HG03432 (cell line): ENCODE measurements at regions not wholly inside any gene's neighbourhood (a gene's known extent, or its start where the extent isn't known, plus 50 kb on each side); places are given as distances from the start of the nearest gene placed in this dataset.
"Not testable (repeated sequence)": the region's sequence is repeated elsewhere in the genome, so short reads cannot be mapped to it uniquely, and the experiment has no call there.

Experiments
- ATAC-seq: cut with Tn5 transposase; IDR thresholded peaks from one replicate; pipeline ENCODE4 v1.9.1; 2021; ENCODE audit warnings: mild to moderate bottlenecking, moderate library complexity; ENCODE audit not compliant: unreplicated experiment

DNA sequence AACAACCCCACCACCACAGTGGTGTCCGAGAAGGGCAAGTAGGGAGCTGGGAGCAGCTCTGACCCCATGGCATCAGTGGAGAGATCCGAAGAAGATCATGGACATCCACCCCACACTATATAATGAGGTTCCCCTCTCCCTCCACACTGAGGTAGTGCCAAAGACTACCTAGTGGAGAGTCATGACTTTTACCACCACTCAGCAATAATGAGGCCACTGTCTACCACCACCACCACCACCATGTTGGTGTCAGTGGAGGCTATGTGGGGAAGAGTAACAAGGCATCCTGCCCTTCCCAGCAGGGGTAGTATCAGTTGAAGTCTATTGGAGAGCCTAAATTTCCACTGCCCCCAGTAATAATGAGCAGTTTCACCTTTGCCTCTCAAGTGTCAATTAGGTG lies 321.7 kb upstream of the ZC3H15 start:
- ATAC-seq = no peak

DNA sequence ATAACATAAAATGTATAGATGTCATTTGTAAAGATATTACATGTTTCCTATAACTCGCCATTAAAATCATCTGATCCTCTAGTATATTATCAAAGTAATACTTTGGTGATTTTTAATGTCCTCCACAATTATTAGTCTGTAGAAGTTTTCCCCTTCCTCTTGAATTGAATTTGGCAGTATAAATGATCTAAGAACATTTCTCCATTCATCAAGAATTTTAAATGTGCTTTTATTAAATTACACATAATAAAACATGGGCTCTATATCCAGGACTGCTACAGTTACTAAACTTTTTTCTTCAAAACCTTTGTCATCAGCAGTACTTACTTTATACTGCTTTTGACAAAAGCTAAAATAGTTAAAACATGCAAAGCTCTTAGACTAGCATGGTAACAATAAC lies 315.4 kb upstream of the ZC3H15 start:
- ATAC-seq = no peak

DNA sequence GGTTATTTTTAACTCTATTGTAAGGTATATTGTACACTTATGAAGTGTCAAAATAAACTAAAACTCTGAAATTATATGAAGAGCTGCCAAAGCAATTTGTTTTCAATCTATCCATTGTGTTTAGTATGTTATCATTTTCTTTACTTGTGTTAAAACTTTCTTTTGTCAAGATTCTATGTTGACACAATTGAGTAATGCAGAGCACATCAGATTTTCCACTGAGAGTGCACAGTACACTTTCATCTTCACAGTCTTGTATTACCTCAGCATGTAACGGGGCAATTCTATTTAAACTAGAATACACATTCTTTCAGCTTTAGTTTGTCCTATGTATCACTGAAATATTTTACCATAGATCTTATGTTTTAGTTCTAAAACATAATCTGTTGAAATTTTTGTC lies 304.4 kb upstream of the ZC3H15 start:
- ATAC-seq = no peak

DNA sequence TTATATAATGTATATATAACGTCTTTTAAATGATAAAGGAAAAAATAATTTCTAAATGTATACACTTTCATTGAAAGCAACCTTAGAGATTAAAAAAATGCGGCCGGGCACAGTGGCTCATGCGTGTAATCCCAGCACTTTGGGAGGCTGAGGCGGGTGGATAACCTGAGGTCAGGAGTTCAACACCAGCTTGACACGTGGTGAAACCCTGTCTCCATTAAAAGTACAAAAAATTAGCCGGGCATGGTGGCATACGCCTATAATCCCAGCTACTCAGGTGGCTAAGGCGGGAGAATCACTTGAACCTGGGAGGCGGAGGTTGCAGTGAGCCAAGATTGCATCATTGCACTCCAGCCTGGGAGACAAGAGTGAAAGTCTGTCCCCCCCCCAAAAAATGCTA lies 303.7 kb upstream of the ZC3H15 start:
- not testable (repeated sequence) for ATAC-seq

DNA sequence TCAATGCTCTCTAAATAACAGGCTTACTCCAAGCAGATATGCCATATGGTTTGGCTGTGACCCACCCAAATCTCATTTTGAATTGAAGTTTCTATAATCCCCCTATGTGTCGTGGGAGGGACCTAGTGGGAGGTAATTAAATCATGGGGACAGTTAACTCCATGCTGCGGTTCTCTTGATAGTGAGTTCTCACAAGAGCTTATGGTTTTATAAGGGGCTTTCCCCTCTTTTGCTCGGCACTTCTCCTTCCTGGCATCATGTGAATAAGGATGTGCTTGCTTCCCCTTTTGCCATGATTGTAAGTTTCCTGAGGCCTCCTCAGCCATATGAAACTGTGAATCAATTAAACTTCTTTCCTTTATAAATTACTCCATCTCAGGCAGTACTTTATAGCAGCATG lies 302.7 kb upstream of the ZC3H15 start:
- no peak for ATAC-seq

DNA sequence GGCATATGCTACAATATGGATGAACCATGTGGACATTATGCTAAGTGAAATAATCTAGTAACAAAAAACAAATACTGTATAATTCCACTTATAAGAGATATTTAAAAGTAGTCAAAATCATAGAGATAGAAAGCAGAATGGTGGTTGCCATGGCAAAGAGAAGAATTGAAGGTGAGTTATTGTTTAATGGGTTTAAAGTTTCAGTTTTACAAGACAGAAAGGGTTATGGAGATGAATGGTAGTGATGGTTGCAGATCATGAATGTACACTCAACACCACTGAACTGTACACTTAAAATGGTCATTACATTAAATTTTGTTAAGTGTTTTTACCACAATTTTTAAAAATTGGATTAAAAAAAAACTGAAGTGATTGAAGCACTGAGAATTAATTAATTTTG lies 298.2 kb upstream of the ZC3H15 start:
- no peak for ATAC-seq

DNA sequence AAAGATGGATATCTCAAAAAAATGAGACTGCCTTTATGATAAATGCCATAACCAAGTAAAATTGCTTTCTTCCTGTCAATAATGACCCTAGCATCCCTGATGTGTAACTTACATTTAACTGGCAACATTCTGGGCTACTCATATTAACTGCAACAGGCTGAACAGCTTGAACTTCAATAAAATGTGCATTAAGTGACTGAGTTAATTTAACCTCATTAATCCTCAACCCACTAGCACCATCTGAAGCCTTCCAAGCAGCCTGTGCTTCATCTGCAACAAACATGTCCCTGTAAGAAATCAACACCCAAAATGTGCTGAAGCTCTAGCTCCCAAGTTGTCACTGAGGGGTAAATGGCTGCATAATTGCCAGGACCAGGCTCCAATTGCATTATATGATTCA lies 296.2 kb upstream of the ZC3H15 start:
- no peak for ATAC-seq

DNA sequence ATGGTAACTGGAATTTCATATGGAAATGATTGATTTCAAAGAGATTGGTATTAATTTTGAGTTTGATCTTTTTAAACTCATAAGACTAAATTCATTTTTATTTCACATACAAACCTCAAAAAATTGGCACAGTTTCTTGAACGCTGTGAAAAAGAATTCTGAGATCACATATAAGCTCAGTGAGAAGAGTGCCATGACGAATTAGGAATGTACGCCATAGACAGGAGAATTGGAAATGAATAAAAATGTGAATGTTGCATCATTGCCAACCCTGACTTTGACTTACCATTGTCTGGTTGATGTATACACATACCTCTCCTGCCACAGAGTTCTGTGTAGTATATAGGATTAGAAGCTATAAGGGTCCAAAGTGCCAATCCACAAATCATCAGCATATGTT lies 290.4 kb upstream of the ZC3H15 start:
- no peak for ATAC-seq

DNA sequence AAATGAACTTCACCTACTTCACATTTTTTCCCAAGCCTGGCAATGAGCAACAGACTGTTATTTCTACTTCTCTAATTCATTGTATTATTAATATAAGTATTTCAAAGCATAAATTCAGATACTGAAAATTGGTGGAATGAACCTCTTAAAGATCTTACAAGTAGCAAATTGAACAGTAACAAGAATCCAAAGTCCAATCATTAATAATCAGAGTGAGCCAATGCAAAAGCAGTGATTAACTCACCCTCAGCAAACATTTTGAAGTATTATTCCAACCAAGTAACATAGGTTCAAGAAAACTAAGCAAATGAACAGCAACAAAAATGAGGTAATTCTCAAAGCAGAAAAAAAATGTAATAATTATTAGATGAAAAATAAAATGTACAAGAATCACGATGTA lies 288.1 kb upstream of the ZC3H15 start:
- ATAC-seq = no peak

DNA sequence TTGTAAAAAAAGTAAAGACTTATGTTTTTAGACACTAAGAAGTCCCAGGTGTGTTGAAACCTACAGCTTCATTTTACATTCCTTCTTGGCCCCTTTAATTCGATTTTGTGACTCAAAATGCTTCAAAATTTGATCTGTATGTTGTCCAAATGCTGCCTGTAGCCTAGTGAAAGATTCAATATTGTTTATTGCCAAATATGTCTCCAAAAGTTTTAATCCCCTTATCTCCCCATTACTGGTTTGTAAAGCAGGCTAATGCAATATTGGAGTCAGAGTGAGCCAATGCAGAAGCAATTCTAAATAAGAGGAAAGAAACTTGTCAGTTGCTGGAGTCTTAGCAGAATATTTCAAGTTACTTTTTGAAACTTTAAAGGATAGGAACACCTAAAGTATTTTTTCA lies 287.0 kb upstream of the ZC3H15 start:
- ATAC-seq = no peak

DNA sequence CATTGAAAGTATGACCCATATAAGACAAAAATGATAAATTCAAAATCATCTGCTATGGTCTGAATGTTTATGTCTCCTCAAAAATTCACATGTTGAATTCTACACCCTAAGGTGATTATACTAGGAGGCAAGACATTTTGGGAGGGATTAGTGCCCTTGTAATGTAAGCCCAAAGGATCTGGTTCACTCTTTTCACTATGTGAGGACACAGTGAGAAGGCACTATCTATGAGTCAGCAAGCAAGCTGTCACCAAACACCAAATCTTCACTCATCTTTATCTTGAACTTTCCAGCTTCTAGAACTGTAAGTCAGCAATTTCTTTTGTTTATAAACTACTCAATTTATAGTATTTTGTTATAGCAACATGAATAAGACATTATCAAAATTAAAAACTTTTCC lies 284.7 kb upstream of the ZC3H15 start:
- no peak for ATAC-seq

DNA sequence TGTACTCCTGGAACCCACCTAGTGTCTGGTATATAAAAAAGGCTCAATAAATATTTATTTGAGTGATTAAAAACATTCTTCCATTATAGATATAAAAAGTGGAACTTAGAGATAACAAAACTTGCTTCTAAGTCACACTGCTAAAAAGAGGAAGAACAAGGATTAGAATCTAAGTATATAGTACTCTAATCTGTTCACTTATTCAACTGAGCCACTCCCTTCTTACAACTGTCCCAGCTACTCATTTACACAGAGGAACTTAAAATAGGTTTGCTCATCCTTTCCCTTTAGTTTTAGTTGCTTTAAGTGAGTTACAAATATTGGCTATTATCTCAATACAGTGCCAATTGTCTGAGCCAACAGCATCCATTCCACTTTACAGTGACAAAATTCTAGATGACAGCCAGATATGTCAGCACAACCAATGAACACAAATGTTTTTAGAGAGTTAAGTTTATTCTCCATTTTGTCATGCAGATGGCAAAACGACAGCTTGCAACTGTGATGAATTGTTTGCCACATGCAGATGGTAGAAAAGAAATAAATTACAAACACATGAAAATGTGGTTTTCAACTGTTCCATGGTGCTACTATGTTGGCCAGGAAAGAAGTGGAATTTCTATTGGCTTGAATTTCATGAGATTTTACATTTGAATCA lies 280.7 kb upstream of the ZC3H15 start:
- no peak for ATAC-seq

DNA sequence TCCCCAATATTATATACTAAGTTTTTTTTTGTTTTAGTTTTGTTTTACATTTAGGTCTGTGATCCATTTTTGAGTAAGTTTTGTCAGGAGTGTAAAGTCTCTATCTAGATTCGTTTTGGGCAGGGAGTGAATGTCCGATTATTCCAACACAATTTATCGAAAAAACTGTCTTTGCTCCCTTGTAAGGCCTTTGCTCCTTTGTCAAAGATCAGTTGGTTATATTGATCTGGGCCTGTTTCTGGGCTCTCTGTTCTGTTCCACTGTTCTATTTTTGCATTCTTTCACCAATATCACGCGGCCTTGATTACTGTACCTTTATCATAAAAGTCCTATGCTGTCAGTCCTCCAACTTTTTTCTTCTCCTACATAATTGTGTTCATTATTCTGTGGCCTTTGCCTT lies 276.5 kb upstream of the ZC3H15 start:
- ATAC-seq = no peak

DNA sequence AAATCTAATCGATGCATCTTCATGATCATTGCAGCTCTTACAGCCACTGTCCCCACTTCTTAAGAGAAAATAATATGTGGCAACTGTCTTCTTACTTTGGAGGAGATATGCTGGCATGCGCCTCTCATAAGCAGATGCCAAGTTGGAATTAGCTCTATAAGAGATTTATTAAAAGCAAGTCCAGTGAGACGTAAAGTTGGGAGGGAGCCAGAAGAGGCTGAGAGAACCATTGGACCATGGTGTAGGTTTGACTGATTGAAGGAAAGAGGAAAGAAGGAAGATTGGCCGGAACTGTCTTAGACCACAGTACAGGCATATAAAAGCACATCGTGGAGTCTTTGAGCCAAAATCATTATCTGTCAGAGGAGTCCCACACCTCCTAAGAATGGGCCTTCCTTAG lies 265.7 kb upstream of the ZC3H15 start:
- no peak for ATAC-seq

DNA sequence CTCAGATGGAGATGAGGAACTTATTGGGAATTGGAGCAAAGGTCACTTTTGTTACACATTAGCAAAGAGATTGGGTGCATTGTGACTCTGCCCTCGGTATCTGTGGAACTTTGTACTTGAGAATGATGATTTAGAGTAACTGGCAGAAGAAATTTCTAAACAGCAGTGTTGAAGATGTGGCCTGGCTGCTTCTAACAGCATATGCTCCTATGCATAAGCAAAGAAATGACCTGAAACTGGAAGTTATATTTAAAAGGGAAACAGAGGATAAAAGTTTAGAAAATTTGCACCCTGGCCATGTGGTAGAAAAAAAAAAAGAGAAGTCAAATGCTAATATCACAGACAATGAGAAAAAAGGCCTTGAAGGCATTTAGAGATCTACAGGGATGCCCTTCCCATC lies 256.8 kb upstream of the ZC3H15 start:
- ATAC-seq = no peak

DNA sequence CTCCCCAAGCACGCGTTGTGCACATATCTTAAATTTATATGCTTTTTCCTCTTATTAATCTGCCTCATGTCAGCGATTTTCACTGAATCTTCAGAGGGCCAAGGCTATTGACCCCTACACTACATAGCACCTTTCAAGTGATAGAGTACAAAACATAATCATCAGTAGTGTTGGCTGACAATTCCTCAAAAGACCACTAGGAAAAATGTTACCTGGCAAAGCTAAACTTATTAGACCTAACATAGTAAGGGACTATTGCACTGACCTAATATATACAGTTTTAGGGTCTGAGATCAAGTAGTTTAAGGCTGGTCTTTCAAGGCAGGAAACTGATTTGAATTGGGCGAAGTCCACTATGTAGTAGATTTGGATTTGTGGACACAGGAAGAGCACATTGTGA lies 244.2 kb upstream of the ZC3H15 start:
- ATAC-seq = no peak

DNA sequence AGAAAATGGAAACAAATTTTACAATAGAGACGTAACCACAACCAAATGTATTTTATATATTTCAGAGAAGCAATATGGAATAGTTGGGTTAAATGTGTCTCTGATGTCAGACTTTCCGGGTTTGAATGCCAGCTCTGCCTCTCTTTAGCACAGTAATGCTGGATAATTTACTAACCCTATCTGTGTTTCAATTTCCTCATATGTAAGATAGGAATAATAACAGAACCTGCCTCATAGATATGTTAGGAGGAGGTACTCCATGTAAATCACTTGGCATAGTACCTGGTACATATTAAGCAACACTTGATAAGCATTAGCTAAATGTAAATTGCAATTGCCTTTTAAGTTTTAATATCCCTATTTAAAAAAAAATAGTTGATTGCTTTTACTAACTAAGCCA lies 231.3 kb upstream of the ZC3H15 start:
- no peak for ATAC-seq

DNA sequence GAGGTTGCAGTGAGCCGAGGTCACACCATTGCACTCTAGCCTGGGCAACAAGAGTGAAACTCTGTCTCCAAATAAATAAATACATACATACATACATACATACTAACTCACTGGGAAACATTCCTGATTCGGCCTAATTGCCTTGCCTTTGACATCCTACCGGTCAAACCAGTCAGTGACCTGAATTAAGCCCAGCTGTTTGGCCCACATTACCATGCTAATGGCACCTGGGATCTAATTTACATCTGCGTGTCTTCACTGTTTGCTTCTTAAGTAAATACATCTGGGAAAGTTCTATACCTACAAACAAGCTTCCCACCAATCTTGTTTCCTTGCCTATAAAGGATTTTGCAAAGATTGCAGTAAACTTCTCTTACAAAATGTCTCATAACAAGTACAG lies 230.2 kb upstream of the ZC3H15 start:
- ATAC-seq = no peak

DNA sequence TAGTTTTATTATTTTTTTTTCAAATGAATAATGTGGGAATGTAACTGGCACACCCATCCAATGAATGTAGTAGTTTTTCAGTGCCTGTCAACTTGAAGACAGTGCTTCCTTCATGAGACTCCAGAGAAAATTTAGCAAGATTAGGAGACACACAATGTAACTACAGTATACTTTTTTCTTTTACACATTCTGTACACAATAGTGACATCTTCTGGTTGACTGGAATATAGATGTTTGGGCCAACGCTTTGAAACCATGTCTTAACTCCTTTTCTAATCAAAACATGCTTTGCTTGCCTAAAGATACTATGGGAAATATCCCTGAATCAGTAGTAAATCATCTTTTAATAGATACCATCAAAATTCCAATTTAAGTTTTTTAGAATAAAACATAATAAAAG lies 229.5 kb upstream of the ZC3H15 start:
- peak; percentile 87 for ATAC-seq

DNA sequence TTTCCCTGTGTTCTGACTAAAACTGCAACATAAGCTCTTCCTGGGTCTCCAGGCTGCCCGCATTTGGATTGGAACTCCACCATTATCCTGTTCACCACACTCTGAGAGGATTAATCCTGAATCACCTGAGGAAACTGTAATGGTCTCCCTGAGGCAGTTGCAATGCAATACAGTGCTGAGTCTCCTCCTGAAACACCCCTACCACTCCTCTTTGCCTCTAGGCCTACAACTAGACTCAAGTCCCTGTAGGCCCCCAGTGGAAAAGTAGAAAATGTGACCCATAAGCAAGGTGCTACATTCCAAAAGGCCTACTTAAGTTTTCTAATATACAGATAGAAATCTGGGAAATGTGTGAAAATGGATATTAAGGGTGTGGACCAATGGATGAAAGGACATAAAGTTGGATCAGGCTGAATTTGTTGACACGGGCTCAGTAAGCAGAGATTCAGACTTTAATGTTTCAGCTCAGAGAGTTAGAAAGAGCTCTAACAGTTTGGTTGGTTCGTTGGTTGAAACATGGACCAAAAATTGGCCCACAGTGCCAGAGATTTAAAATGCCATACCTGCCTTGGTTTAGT lies 222.3 kb upstream of the ZC3H15 start:
- no peak for ATAC-seq

DNA sequence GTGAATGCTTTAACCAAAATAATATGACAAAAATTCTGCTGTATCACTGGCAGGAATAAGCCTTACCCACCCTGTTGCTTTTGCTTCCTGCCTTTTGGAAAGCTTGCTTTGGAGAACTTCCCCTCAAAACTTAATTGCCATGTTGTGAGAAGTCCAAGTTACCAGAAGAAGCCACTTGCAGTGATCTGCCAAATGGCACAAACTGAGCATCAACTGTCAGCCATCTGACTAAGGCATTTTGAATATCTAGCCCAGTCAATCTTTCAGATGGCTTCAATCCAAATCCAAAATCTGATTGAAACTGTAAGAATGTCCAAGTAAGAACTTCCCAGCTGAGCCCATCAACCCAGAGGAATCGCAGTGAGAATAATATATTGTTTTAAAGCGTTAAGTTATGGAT lies 216.5 kb upstream of the ZC3H15 start:
- ATAC-seq = no peak

DNA sequence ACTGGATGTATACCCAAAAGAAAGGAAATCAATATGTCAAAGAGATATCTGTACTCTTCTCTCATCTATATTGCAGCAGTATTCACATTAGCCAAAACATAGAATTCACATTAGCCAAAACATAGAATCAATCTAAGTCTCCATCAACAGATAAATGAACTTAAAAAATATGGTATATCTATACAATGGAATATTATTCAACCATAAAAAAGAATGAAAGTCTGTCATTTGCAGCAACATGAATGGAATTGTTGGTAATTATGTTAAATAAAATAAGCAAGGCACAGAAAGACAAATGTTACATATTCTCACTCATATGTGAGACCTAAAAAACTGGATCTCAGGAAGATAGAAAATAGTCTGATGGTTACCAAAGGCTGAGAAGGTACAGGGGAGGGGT lies 212.1 kb upstream of the ZC3H15 start:
- no peak for ATAC-seq

DNA sequence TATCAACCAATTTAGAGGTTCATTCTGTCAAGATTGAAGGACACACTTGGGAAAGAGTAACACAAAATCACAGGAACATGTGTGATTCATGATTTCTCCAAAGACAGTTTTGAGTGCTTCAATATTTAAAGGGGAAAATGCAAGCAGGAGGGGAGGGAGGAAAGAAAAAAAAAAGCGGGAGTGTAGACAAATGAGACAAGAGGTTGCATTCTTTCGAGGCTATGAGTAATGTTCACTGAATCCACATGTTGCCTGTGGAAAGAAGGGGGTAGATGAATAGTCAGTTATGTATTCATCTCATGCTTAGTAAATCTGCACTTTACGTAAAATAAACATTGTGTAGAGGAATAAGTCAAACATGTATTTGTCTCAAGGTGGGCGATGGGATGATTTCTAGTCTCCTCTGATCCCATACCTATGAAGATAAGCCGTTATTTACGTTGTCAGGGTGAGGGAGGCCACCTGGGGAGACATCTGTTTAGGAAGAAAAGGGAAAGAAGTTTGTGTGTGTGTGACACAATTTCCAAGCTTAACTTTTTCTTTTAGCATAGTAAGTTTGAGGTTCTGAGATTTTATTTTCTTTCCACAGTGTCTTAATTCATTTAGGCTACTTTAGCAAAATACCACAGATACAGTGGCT lies 211.0 kb upstream of the ZC3H15 start:
- ATAC-seq = no peak
